Vagina (tissue), 2 donors: ENCODE measurements at regions not wholly inside any gene's neighbourhood (a gene's known extent, or its start where the extent isn't known, plus 50 kb on each side); places are given as distances from the start of the nearest gene placed in this dataset.

ENCODE experiments used
- DNase-seq, 2 donors: peaks; one replicate each; pipeline ENCODE4 v3.0.0-alpha.2; 2017; ENCODE audit errors: extremely low spot score in 2 of 2
- H3K27ac ChIP-seq: fragments of 200-600 bp; sonication (generic); one replicate; pipeline ENCODE4 v1.5.1; 2019
- H3K27me3 ChIP-seq: fragments of 200-600 bp; sonication (generic); one replicate; pipeline ENCODE4 v1.5.1; 2019
- H3K36me3 ChIP-seq, 2 donors: fragments of 200-600 bp; sonication (generic); one replicate each; pipeline ENCODE4 v1.5.1; 2017 to 2019
- H3K4me1 ChIP-seq: fragments of 200-600 bp; sonication (generic); one replicate; pipeline ENCODE4 v1.5.1; 2019
- H3K4me3 ChIP-seq, 2 donors: fragments of 200-600 bp; sonication (generic); 1 replicate in 1 of 2; 2 replicates in 1 of 2; pipeline ENCODE4 v1.5.1; 2016 to 2019
- H3K9me3 ChIP-seq: fragments of 200-600 bp; sonication (generic); one replicate; pipeline ENCODE4 v1.5.1; 2019
- POLR2A ChIP-seq, 2 donors: fragments of 450-650 bp; IDR thresholded peaks; one replicate each; pipeline ENCODE4 v1.6.1; 2017; ENCODE audit warnings: antibody characterized with exemption in 2 of 2, mild to moderate bottlenecking in 2 of 2, moderate library complexity in 2 of 2
- POLR2AphosphoS5 ChIP-seq, 2 donors: sonication (generic); formaldehyde crosslinking; IDR thresholded peaks; one replicate each; pipeline ENCODE4 v1.9.0; 2017; ENCODE audit warnings: antibody characterized with exemption in 2 of 2, mild to moderate bottlenecking in 2 of 2, low read depth in 1 of 2; ENCODE audit not compliant: insufficient read depth in 1 of 2
- intact Hi-C: fragments of 100-400 bp; cut with DNase I; formaldehyde crosslinking; loops from one replicate; pipeline ENCODE4 v1.15.1; 2023
- TF ChIP-seq, protein P1 (sequence below), 3 experiments: fragments of 450-650 bp in 2 of 3; fragments of 200-600 bp in 1 of 3; sonication (generic) in 1 of 3; IDR thresholded peaks; one replicate each; pipeline ENCODE4 v1.5.1; 2017 to 2019; ENCODE audit warnings: antibody characterized with exemption in 3 of 3, mild to moderate bottlenecking in 2 of 3, moderate library complexity in 2 of 3

DNA sequence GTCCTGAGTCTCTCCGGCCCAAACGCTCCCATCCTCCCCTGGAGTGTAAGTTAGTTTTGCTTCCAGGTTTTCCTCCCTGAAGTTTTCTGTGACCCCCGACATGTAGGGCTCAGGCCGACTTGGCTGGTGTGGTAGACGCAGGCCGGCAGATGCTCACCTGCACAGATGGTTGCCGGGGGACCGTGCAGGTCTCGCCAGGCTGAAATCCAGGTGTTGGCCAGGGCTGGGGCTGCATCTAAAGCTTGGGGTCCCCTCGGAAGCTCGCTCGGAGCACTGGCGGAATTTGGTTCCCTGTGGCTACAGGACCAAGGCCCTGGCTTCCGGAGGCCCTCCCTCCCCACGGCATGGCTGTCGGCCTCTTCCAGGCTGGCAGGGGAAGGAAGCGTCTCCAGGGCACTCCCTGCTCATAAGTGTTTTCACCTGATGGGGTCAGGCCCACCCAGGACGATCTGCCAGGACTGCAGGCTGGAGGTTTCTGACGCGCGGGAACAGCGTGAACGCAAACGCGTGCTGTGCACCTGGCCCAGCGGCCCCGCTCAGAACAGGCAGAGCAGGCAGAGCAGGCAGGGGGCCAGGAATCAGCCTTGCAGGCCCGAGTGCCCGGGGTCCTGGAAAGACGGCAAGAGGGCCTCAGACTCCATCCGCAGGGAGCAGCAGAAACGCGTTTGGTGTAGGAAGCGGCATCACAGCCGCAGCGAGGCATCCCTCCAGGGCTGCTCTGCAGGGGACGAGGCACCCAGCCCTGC lies 258.2 kb downstream of the BRD1 start:
- DNase-seq, result no peak
- intact Hi-C loops, result no loop called here
- Histone ChIP-seq H3K9me3 (no peaks in the 10 kb centered on the region), H3K4me3 (no peak overlapping the region), H3K27ac (no peak overlapping the region), H3K4me1 (no peaks in the 10 kb centered on the region), H3K36me3 (no peaks in the 10 kb centered on the region), H3K27me3 (no peaks in the 10 kb centered on the region)
- TF ChIP-seq, protein P1, sequence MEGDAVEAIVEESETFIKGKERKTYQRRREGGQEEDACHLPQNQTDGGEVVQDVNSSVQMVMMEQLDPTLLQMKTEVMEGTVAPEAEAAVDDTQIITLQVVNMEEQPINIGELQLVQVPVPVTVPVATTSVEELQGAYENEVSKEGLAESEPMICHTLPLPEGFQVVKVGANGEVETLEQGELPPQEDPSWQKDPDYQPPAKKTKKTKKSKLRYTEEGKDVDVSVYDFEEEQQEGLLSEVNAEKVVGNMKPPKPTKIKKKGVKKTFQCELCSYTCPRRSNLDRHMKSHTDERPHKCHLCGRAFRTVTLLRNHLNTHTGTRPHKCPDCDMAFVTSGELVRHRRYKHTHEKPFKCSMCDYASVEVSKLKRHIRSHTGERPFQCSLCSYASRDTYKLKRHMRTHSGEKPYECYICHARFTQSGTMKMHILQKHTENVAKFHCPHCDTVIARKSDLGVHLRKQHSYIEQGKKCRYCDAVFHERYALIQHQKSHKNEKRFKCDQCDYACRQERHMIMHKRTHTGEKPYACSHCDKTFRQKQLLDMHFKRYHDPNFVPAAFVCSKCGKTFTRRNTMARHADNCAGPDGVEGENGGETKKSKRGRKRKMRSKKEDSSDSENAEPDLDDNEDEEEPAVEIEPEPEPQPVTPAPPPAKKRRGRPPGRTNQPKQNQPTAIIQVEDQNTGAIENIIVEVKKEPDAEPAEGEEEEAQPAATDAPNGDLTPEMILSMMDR (IDR thresholded peaks at IDR 0.05), result no peak
- no peak for TF ChIP-seq POLR2AphosphoS5 (IDR thresholded peaks at IDR 0.05; ENCODE audit: insufficient read depth in 1 of 2, low read depth in 1 of 2)
- TF ChIP-seq POLR2A (IDR thresholded peaks at IDR 0.05), result no peak

DNA sequence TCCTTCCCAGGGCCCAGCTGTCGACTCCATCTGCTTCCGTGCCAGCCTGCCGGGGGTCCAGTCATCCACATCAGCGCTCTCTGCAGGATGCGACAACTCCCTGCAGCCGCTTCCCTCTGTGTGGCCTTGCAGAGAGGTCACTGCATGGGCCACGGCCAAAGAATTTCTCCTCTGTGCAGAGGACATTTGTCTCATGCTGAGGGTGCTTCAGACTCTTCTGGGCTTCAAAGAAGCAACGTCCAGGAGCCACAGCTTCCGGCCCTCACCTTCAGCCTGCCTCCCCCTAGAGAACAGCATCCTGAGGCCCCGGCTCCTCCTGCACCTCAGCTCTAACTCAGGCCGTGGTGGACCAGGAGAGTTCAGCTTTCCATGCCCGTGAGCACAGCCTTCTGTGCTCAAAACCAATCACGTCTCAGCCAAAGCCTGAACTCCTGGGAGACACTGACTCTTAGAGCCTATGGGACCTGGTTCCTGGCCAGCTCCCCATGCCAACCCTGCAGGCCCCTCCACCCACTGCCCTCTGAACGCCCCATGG lies 258.9 kb downstream of the BRD1 start:
- Histone ChIP-seq H3K27ac (no peak overlapping the region), H3K9me3 (no peaks in the 10 kb centered on the region), H3K27me3 (no peaks in the 10 kb centered on the region), H3K4me1 (no peaks in the 10 kb centered on the region), H3K36me3 (no peaks in the 10 kb centered on the region), H3K4me3 (no peak overlapping the region)
- TF ChIP-seq POLR2A (IDR thresholded peaks at IDR 0.05) (no peak), POLR2AphosphoS5 (IDR thresholded peaks at IDR 0.05; ENCODE audit: insufficient read depth in 1 of 2, low read depth in 1 of 2) (no peak)
- TF ChIP-seq, protein P1 (IDR thresholded peaks at IDR 0.05), result no peak
- intact Hi-C loops, result no loop called here
- no peak for DNase-seq

DNA sequence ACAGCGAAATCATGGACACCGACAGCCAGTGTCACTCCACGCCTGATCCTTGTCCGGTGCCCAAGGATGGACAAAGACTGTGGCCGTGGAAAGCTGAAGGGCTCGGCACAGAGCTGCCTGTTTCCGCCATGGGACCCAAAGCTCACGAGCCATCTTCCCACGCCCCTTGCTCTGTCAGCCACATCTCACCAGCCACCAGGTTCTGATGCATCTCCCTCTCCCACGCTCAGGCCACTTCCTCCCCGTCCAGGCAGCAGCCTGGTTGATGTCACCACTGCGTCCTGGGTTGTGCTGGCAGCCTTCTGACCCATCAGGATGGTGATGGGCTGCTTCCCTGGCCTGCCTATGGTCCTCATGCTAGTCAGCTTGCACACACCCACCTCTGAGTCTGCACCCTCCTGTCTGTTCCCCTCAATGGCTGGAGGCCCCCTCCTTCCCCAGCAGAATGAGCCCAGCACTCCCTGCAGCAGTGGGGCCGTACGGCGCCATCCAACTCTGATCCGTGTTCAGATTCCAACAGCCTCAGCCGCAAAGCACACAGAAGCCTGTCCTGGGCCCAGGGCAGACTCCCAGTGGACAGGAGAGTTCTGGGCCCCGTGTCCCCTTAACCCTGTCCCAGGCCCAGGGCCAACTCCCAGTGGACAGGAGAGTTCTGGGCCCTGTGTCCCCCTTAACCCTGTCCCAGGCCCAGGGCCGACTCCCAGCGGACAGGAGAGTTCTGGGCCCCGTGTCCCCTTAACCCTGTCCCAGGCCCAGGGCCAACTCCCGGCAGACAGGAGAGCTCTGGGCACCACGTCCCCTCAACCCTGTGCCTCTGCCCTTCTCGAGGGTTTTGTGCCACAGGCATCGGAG lies 259.5 kb downstream of the BRD1 start:
- DNase-seq, result no peak
- no peaks in the 10 kb centered on the region for H3K4me1 ChIP-seq
- intact Hi-C loops, result no loop called here

DNA sequence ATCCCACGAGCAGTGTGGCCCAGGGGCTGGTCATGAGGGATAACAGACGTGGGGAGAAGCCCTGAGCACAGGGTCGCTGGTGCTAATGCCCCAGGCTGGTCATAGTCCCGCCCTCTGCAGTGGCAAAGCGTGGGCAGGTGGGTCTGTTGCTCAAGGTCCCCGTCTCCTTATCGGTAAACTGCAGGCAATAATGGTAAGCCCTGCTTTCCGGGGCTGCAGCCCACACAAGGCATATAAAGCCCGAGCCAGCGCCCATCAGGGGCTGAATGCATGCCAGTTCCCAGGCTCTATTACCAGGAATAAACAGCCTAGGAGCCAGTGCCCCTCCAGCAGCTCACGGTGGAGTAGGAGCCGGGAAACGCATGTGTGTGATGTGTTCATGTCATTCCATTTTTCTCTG lies 261.0 kb downstream of the BRD1 start:
- intact Hi-C loops, result no loop called here
- H3K9me3 ChIP-seq, result no peaks in the 10 kb centered on the region
- no peak overlapping the region for H3K27ac ChIP-seq
- H3K27me3 ChIP-seq, result no peaks in the 10 kb centered on the region
- no peak for DNase-seq
- H3K36me3 ChIP-seq, result no peaks in the 10 kb centered on the region
- TF ChIP-seq POLR2AphosphoS5 (IDR thresholded peaks at IDR 0.05; ENCODE audit: insufficient read depth in 1 of 2, low read depth in 1 of 2) (no peak), POLR2A (IDR thresholded peaks at IDR 0.05) (no peak)
- no peak overlapping the region for H3K4me3 ChIP-seq
- H3K4me1 ChIP-seq, result no peaks in the 10 kb centered on the region

More for the DNA sequence above, 259.5 kb downstream of the BRD1 start:
- TF ChIP-seq, protein P1 (IDR thresholded peaks at IDR 0.05), result no peak
- no peak for TF ChIP-seq POLR2AphosphoS5 (IDR thresholded peaks at IDR 0.05; ENCODE audit: insufficient read depth in 1 of 2, low read depth in 1 of 2)
- no peak for TF ChIP-seq POLR2A (IDR thresholded peaks at IDR 0.05)
- H3K9me3 ChIP-seq, result no peaks in the 10 kb centered on the region
- H3K4me3 ChIP-seq, result no peak overlapping the region
- H3K27me3 ChIP-seq, result no peaks in the 10 kb centered on the region
- no peaks in the 10 kb centered on the region for H3K36me3 ChIP-seq
- no peak overlapping the region for H3K27ac ChIP-seq

DNA sequence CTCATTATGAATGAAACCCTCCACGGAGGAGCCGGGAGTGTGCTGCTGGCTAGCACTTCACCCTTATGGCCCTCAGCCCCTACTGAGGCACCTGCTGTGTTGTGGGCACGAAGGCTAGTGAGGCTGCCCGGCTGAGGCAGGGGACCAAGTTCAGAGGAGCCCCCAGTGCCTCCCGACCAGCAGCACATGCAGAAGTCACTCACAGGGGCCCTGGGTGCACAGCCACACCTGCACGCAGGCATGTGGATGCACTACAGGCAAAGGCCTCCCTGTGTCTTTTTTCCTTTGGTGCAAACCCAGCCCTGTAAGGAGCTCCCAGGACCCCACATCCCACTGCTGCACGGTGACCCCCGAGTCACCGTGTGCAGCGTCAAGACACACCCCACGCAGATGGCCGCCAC lies 261.5 kb downstream of the BRD1 start:
- Histone ChIP-seq H3K4me3 (no peak overlapping the region), H3K27me3 (no peaks in the 10 kb centered on the region), H3K36me3 (no peaks in the 10 kb centered on the region), H3K9me3 (no peaks in the 10 kb centered on the region), H3K27ac (no peak overlapping the region), H3K4me1 (no peaks in the 10 kb centered on the region)
- intact Hi-C loops, result no loop called here
- DNase-seq, result no peak
- TF ChIP-seq POLR2A (IDR thresholded peaks at IDR 0.05), result no peak
- TF ChIP-seq, protein P1 (IDR thresholded peaks at IDR 0.05), result no peak
